ENCODE measurements at regions not wholly inside any gene's neighbourhood (a gene's known extent, or its start where the extent isn't known, plus 50 kb on each side); places are given as distances from the start of the nearest gene placed in this dataset.

GRCh38 chr2:145777914-145778313 lies 1258.0 kb upstream of the ZEB2 start:
- TF ChIP-seq CTCF (IDR thresholded peaks at IDR 0.05) (no peak), POLR2A (IDR thresholded peaks at IDR 0.05) (no peak), EP300 (IDR thresholded peaks at IDR 0.05) (no peak)
